IMR-90 (cell line): ENCODE measurements at regions not wholly inside any gene's neighbourhood (a gene's known extent, or its start where the extent isn't known, plus 50 kb on each side); places are given as distances from the start of the nearest gene placed in this dataset.
A peak's percentile ranks its signal among the peaks of the same experiment; 100 is the strongest.

Experiments
- ATAC-seq: fragments of 200-7000 bp; cut with Tn5 transposase; 2 replicates; pipeline ENCODE4 v1.9.1; 2020; ENCODE audit warnings: low read depth, mild to moderate bottlenecking, moderate library complexity
- BruUV-seq: library from RNA; stranded (reverse); fragments of 400-500 nt; replicated peaks from 2 replicates; lab custom pipeline; 2021; lab: Mats Ljungman, UMichigan
- CTCF ChIA-PET: fragments of 300-600 bp; formaldehyde crosslinking; extraction: SDS; loops from one replicate; lab custom pipeline; 2021; ENCODE audit warnings: antibody characterized with exemption; lab: Yijun Ruan, JAX
- POLR2A ChIA-PET: fragments of 300-600 bp; sonication (Branson Sonifier 250); formaldehyde crosslinking; loops from one replicate; lab custom pipeline; 2022; ENCODE audit warnings: antibody characterized with exemption; ENCODE audit not compliant: unreplicated experiment; lab: Charles Lee
- DNase-seq: peaks from one replicate; pipeline ENCODE4 v3.0.0; 2013
- H2AFZ ChIP-seq: replicated peaks from 2 replicates; pipeline ENCODE3; 2013; ENCODE audit warnings: low read length, mild to moderate bottlenecking; ENCODE audit not compliant: poor library complexity
- H2AK5ac ChIP-seq: 2 replicates; pipeline ENCODE4 v1.6.1; 2013; ENCODE audit warnings: low read depth, low read length, inconsistent platforms
- H2AK9ac ChIP-seq: replicated peaks from 2 replicates; pipeline ENCODE3; 2013; ENCODE audit warnings: mild to moderate bottlenecking, low read depth, low read length, moderate library complexity; ENCODE audit not compliant: poor library complexity
- H2BK120ac ChIP-seq: 2 replicates; pipeline ENCODE4 v1.6.1; 2013; ENCODE audit warnings: low read depth, low read length, inconsistent platforms
- H2BK15ac ChIP-seq: 3 replicates; pipeline ENCODE4 v1.6.1; 2013; ENCODE audit warnings: low read depth, low read length, inconsistent platforms
- H2BK20ac ChIP-seq: 2 replicates; pipeline ENCODE4 v1.6.1; 2013; ENCODE audit warnings: low read depth, mild to moderate bottlenecking, inconsistent platforms, low read length, moderate library complexity
- H2BK5ac ChIP-seq: 2 replicates; pipeline ENCODE4 v1.6.1; 2013; ENCODE audit warnings: mild to moderate bottlenecking, low read depth, low read length, inconsistent platforms; ENCODE audit not compliant: poor library complexity, severe bottlenecking
- H3K14ac ChIP-seq: replicated peaks from 2 replicates; pipeline ENCODE4 v1.6.1; 2013; ENCODE audit warnings: low read depth, low read length, inconsistent platforms
- H3K18ac ChIP-seq: 2 replicates; pipeline ENCODE4 v1.6.1; 2013; ENCODE audit warnings: low read depth, low read length, control low read depth
- H3K23ac ChIP-seq: 2 replicates; pipeline ENCODE4 v1.6.1; 2013; ENCODE audit warnings: low read depth, low read length, inconsistent platforms
- H3K27ac ChIP-seq: 2 replicates; pipeline ENCODE4 v1.5.1; 2013; ENCODE audit warnings: mild to moderate bottlenecking, control low read depth, low read length; ENCODE audit not compliant: insufficient read depth
- H3K27me3 ChIP-seq: 2 replicates; pipeline ENCODE4 v1.6.1; 2013; ENCODE audit warnings: low read length; ENCODE audit not compliant: control insufficient read depth, insufficient read depth
- H3K36me3 ChIP-seq: 2 replicates; pipeline ENCODE4 v1.6.1; 2013; ENCODE audit warnings: low read length, mixed read lengths; ENCODE audit not compliant: control insufficient read depth, insufficient read depth
- H3K4ac ChIP-seq: 2 replicates; pipeline ENCODE4 v1.6.1; 2013; ENCODE audit warnings: low read depth, low read length, inconsistent platforms
- H3K4me1 ChIP-seq: 2 replicates; pipeline ENCODE4 v1.6.1; 2013; ENCODE audit warnings: low read length, mixed read lengths; ENCODE audit not compliant: control insufficient read depth, insufficient read depth
- H3K4me2 ChIP-seq: 2 replicates; pipeline ENCODE4 v1.6.1; 2013; ENCODE audit warnings: low read depth, mild to moderate bottlenecking, control low read depth, low read length, moderate library complexity
- H3K4me3 ChIP-seq: 2 replicates; pipeline ENCODE4 v1.5.1; 2013; ENCODE audit warnings: low read depth, mild to moderate bottlenecking, control low read depth, low read length, moderate library complexity; ENCODE audit not compliant: insufficient read depth
- H3K56ac ChIP-seq: 2 replicates; pipeline ENCODE4 v1.6.1; 2013; ENCODE audit warnings: low read length, inconsistent platforms; ENCODE audit not compliant: insufficient read depth; ENCODE audit errors: extremely low read depth
- H3K79me1 ChIP-seq, 2 experiments: 2 replicates each; pipeline ENCODE4 v1.6.1; 2013; ENCODE audit warnings: low read length in 2 of 2, inconsistent platforms in 1 of 2, low read depth in 1 of 2
- H3K9ac ChIP-seq: 2 replicates; pipeline ENCODE4 v1.6.1; 2013; ENCODE audit warnings: low read depth, low read length, control low read depth
- H3K9me1 ChIP-seq: 2 replicates; pipeline ENCODE4 v1.6.1; 2013; ENCODE audit warnings: low read length, inconsistent platforms; ENCODE audit not compliant: insufficient read depth
- H3K9me3 ChIP-seq: 2 replicates; pipeline ENCODE4 v1.6.1; 2013; ENCODE audit warnings: low read length; ENCODE audit not compliant: control insufficient read depth, insufficient read depth
- H4K20me1 ChIP-seq: 2 replicates; pipeline ENCODE4 v1.6.1; 2013; ENCODE audit warnings: low read length, inconsistent platforms; ENCODE audit not compliant: insufficient read depth
- H4K5ac ChIP-seq: 2 replicates; pipeline ENCODE4 v1.6.1; 2013; ENCODE audit warnings: mild to moderate bottlenecking, low read depth, low read length, control low read depth
- H4K8ac ChIP-seq, 2 experiments: 2 replicates each; pipeline ENCODE4 v1.6.1; 2013; ENCODE audit warnings: low read depth in 2 of 2, low read length in 2 of 2, control low read depth in 1 of 2, inconsistent platforms in 1 of 2
- H4K91ac ChIP-seq: 2 replicates; pipeline ENCODE4 v1.6.1; 2013; ENCODE audit warnings: low read depth, low read length, inconsistent platforms; ENCODE audit not compliant: insufficient read depth
- BHLHE40 ChIP-seq: fragments of 150-350 bp; IDR thresholded peaks from 2 replicates; pipeline ENCODE4 v1.6.1; 2016; ENCODE audit warnings: mild to moderate bottlenecking, low read depth, low read length
- RAD21 ChIP-seq: IDR thresholded peaks from 2 replicates; pipeline ENCODE4 v1.6.1; 2012; ENCODE audit warnings: low read length, improper control_type of control experiment
- WGBS, 2 experiments: methylation state at CpG; one replicate each; pipeline versions ENCODE4 v1.1.5 to v1.1.7; 2013; ENCODE audit warnings: missing lambda C conversion rate in 2 of 2; ENCODE audit not compliant: insufficient read length in 1 of 2; ENCODE audit errors: extremely low coverage in 2 of 2; 5-methylcytosine and 5-hydroxymethylcytosine counted together
- dilution Hi-C: fragments of 300-500 bp; cut with HindIII; formaldehyde crosslinking; loops from one replicate; pipeline ENCODE4 v1.14.3; 2018; ENCODE audit warnings: low sequenced_read_pairs; ENCODE audit not compliant: unreplicated experiment
- in situ Hi-C: fragments of 300-500 bp; cut with MboI; formaldehyde crosslinking; loops from 3 replicates; pipeline ENCODE4 v1.14.3; 2019; ENCODE audit warnings: low sequenced_read_pairs, inconsistent platforms, mixed read lengths
- intact Hi-C: fragments of 100-400 bp; cut with micrococcal nuclease; formaldehyde crosslinking; loops from 2 replicates; pipeline ENCODE4 v1.10.0; 2022
- TF ChIP-seq, protein P1 (sequence below): conservative IDR thresholded peaks from 2 replicates; pipeline ENCODE4 v1.5.1; 2012; ENCODE audit warnings: mild to moderate bottlenecking, low read depth, low read length, improper control_type of control experiment

DNA sequence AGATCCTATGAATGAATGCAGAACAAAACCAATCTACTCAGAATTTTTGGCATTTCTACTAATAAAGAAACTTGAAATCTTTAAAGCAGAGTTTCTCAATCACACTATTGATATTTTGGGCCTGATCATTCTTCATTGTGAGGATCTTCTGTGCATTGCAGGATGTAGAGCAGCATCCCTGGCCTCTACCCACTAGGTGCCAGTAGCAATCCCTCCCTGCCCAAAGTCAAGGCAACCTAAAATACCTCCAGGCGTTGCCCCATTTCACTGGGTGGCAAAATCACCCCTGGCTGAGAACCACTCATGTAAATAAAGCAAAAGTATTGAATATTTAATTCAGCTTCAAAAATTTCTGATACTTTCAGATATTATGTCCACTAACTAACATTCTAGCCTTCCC lies 213.0 kb downstream of the SP3 start:
- Histone ChIP-seq H3K9me3 (no peaks in the 10 kb centered on the region), H3K23ac (no peak overlapping the region), H4K5ac (no peak overlapping the region), H3K56ac (no peak overlapping the region), H3K14ac (no peak overlapping the region), H4K8ac (no peak overlapping the region), H2BK15ac (no peak overlapping the region), H3K79me1 (no peaks in the 10 kb centered on the region), H3K36me3 (no peaks in the 10 kb centered on the region), H3K4me1 (no peaks in the 10 kb centered on the region), H2AK5ac (no peak overlapping the region), H4K91ac (no peak overlapping the region), H4K20me1 (no peaks in the 10 kb centered on the region), H3K4me3 (no peak overlapping the region), H2BK5ac (no peak overlapping the region), H2AK9ac (no peak overlapping the region), H3K18ac (no peak overlapping the region), H3K9me1 (no peaks in the 10 kb centered on the region), H3K4ac (no peak overlapping the region), H3K27me3 (peaks cover 10% of the 10 kb centered on the region), H3K9ac (no peak overlapping the region), H2BK20ac (no peak overlapping the region), H2BK120ac (no peak overlapping the region), H3K4me2 (no peak overlapping the region), H2AFZ (no peak overlapping the region), H3K27ac (no peak overlapping the region)
- intact Hi-C loops, result loop anchor here (2.0 to 10.0 kb wide), 2 partner anchors 293 to 591 kb away; no protein-coding TSS in a partner anchor
- ATAC-seq, result no peak
- no CpG with 5 or more reads among the region's 1 CpG for WGBS, 2 experiments
- ChIA-PET CTCF (interaction anchor here (0.6 kb wide), 1 partner anchor 487 kb away, joined by 3 read pairs; no protein-coding TSS in a partner anchor), POLR2A (no interaction called here)
- no TSS peak for BruUV-seq
- in situ Hi-C loops, result loop anchor here (10.0 kb wide), 1 partner anchor 347 kb away; no protein-coding TSS in a partner anchor
- TF ChIP-seq, protein P1, sequence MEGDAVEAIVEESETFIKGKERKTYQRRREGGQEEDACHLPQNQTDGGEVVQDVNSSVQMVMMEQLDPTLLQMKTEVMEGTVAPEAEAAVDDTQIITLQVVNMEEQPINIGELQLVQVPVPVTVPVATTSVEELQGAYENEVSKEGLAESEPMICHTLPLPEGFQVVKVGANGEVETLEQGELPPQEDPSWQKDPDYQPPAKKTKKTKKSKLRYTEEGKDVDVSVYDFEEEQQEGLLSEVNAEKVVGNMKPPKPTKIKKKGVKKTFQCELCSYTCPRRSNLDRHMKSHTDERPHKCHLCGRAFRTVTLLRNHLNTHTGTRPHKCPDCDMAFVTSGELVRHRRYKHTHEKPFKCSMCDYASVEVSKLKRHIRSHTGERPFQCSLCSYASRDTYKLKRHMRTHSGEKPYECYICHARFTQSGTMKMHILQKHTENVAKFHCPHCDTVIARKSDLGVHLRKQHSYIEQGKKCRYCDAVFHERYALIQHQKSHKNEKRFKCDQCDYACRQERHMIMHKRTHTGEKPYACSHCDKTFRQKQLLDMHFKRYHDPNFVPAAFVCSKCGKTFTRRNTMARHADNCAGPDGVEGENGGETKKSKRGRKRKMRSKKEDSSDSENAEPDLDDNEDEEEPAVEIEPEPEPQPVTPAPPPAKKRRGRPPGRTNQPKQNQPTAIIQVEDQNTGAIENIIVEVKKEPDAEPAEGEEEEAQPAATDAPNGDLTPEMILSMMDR, result peak; percentile 25; the same call in 1 of the 2 replicates
- TF ChIP-seq BHLHE40, result no peak
- TF ChIP-seq RAD21, result peak; percentile 39
- dilution Hi-C loops, result no loop called here
- no peak for DNase-seq
